HEK293 (cell line): ENCODE measurements at regions not wholly inside any gene's neighbourhood (a gene's known extent, or its start where the extent isn't known, plus 50 kb on each side); places are given as distances from the start of the nearest gene placed in this dataset.

Experiments
- PATZ1 ChIP-seq: fragments of 450-650 bp; formaldehyde crosslinking; IDR thresholded peaks from 2 replicates; pipeline ENCODE4 v1.5.1; 2016; ENCODE audit warnings: missing biosample characterization, missing genetic modification characterization
- SP2 ChIP-seq: fragments of 450-650 bp; formaldehyde crosslinking; IDR thresholded peaks from 2 replicates; pipeline ENCODE4 v1.5.1; 2016; ENCODE audit warnings: missing biosample characterization, missing genetic modification characterization
- ZNF140 ChIP-seq: fragments of 450-650 bp; formaldehyde crosslinking; IDR thresholded peaks from 2 replicates; pipeline ENCODE4 v1.5.1; 2016; ENCODE audit warnings: missing biosample characterization, missing genetic modification characterization
- ZNF23 ChIP-seq: fragments of 450-650 bp; formaldehyde crosslinking; IDR thresholded peaks from 2 replicates; pipeline ENCODE4 v1.5.1; 2016; ENCODE audit warnings: missing biosample characterization, missing genetic modification characterization, borderline replicate concordance
- ZNF24 ChIP-seq: fragments of 450-650 bp; formaldehyde crosslinking; IDR thresholded peaks from 2 replicates; pipeline ENCODE4 v1.5.1; 2016; ENCODE audit warnings: missing biosample characterization, missing genetic modification characterization
- ZNF513 ChIP-seq: fragments of 450-650 bp; IDR thresholded peaks from 2 replicates; pipeline ENCODE4 v1.5.1; 2018; ENCODE audit warnings: missing biosample characterization, missing genetic modification characterization
- ZNF600 ChIP-seq: fragments of 450-650 bp; formaldehyde crosslinking; IDR thresholded peaks from 2 replicates; pipeline ENCODE4 v1.5.1; 2016; ENCODE audit warnings: missing biosample characterization, missing genetic modification characterization
- ZXDB ChIP-seq: fragments of 450-650 bp; formaldehyde crosslinking; IDR thresholded peaks from 2 replicates; pipeline ENCODE4 v1.5.1; 2016; ENCODE audit warnings: missing biosample characterization, missing genetic modification characterization
- TF ChIP-seq, protein P1 (sequence below): fragments of 450-650 bp; formaldehyde crosslinking; IDR thresholded peaks from 2 replicates; pipeline ENCODE4 v1.5.1; 2016; ENCODE audit warnings: missing biosample characterization, missing genetic modification characterization
- TF ChIP-seq, protein P2 (sequence below): fragments of 450-650 bp; formaldehyde crosslinking; IDR thresholded peaks from 2 replicates; pipeline ENCODE4 v1.5.1; 2016; ENCODE audit warnings: missing biosample characterization, missing genetic modification characterization

DNA sequence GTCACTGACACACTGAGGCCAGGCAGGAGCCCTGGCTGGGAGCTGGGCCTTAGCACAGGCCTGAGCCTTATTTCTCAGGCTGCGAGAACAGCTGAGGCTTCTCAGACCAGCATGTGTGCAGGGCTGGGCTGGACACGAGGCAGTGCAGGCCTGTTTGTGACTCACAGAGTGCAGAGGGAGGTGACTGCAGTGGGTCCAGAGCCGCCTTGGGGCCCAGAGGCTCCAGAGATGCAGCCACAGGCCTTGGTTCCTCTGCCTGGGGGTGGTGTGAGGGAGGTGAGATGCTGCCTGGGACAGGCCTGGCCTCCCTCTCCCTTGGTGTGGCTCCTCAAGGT lies 61.2 kb upstream of the ETV3 start:
- TF ChIP-seq, protein P1, sequence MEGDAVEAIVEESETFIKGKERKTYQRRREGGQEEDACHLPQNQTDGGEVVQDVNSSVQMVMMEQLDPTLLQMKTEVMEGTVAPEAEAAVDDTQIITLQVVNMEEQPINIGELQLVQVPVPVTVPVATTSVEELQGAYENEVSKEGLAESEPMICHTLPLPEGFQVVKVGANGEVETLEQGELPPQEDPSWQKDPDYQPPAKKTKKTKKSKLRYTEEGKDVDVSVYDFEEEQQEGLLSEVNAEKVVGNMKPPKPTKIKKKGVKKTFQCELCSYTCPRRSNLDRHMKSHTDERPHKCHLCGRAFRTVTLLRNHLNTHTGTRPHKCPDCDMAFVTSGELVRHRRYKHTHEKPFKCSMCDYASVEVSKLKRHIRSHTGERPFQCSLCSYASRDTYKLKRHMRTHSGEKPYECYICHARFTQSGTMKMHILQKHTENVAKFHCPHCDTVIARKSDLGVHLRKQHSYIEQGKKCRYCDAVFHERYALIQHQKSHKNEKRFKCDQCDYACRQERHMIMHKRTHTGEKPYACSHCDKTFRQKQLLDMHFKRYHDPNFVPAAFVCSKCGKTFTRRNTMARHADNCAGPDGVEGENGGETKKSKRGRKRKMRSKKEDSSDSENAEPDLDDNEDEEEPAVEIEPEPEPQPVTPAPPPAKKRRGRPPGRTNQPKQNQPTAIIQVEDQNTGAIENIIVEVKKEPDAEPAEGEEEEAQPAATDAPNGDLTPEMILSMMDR (tag by site-specific recombination) = no peak
- TF ChIP-seq ZNF140 (tag by site-specific recombination) (no peak), PATZ1 (tag by site-specific recombination) (no peak), SP2 (tag by site-specific recombination) (no peak), ZNF600 (no peak), ZNF23 (no peak), ZXDB (tag by site-specific recombination) (no peak), ZNF513 (tag by site-specific recombination) (no peak), ZNF24 (tag by site-specific recombination) (no peak)
- TF ChIP-seq, protein P2, sequence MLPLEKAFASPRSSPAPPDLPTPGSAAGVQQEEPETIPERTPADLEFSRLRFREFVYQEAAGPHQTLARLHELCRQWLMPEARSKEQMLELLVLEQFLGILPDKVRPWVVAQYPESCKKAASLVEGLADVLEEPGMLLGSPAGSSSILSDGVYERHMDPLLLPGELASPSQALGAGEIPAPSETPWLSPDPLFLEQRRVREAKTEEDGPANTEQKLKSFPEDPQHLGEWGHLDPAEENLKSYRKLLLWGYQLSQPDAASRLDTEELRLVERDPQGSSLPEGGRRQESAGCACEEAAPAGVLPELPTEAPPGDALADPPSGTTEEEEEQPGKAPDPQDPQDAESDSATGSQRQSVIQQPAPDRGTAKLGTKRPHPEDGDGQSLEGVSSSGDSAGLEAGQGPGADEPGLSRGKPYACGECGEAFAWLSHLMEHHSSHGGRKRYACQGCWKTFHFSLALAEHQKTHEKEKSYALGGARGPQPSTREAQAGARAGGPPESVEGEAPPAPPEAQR = no peak
